ENCODE measurements at regions not wholly inside any gene's neighbourhood (a gene's known extent, or its start where the extent isn't known, plus 50 kb on each side); places are given as distances from the start of the nearest gene placed in this dataset.

- no peak for DNase-seq
Observed at GRCh38 chr7:111676167-111676566, 113.9 kb upstream of the IMMP2L start.

DNA sequence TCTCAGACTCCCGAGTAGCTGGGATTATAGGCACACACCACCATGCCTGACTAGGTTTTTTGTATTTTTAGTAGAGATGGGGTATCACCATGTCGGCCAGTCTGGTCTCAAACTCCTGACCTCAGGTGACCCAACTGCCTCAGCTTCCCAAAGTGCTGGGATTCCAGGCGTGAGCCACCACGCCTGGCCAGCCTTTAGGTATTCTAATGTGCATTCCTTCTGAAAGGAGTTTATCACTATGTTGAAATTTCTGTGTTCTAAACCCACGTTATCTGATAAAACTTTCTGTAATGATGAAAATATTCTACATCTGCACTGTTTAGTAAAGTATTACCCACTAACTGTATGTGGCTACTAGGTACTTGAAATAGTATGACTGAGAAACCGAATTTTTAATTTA, 110.6 kb upstream of the IMMP2L start:
- no peak for DNase-seq

DNA sequence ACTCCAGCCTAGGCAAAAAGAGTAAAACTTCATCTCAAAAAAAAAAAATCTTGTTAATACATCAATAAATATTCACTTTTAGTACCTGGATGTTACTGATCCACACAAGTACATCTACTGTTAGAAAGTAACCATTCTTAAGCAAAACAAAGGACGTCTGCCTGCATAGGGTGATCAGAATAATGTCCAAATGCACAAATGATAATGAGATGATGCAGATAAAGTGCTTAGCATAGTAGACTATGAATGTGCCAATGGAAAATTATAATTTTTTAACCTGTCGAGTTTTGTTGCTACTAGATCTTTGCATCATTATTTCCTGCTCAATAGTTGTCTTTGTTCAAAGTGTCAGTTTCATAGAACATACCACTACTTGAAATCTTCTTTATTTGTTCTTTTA, 109.6 kb upstream of the IMMP2L start:
- no peak for DNase-seq

GRCh38 chr7:111668711-111669110, 106.4 kb upstream of the IMMP2L start:
- no peak for DNase-seq

DNA sequence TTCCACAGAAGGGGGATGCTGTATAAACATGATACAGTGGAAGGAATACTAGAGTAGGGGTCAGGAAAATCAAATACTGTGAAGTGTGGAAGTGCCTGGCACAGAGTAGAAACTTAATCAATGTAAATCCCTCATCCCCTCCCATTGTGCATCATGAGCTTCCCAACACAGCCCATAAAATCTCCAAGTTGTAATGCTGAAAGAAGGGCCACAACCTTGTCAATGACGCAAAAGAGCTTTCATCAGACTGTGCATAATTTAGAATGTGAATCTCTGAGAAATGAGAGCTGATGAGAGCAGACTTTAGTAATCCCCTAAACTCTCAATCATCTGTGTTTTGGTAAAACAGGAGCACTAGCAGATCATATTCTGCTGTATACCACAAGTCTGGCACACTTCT, 105.2 kb upstream of the IMMP2L start:
- no peak for DNase-seq

- DNase-seq: no peak
Observed at GRCh38 chr7:111666260-111666659, 104.0 kb upstream of the IMMP2L start.

DNA sequence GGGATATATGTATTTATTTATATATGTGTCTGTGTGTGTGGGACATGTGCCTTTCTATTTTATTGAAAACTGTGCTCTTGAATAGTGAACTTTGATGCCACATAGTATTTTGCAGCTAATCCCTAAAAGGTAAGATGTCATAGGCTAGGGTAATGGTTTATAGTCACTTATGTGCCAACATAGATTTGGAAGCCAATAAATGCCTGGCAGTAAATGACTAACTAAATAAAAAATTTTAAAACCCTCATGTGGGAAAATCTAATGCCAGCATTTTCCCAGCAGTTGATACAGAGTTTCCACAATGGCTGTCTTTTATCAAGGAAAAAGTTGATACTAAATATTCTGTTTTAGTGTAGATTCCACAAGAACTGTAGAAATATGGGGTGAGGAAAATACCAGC, 101.5 kb upstream of the IMMP2L start:
- no peak for DNase-seq

- DNase-seq: no peak
Observed at GRCh38 chr7:111662386-111662785, 100.1 kb upstream of the IMMP2L start.

DNA sequence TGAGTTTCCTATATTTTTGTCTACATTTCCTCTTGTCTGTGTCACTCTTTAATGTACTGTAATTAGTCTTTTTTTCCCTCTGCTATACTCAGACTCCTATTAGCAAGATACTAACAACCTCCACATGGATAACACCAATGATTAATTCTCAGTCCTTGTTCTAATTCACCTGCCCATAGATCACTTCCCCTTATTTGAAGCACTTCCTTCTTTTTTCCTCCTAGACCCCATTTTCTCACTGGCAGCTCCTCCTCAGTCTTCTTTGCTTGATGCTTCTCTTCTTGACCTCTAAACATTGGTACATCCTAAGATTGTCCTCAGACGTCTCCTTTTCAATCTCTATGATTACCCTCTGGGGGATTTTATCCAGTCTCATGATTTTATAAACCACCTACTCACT, 98.2 kb upstream of the IMMP2L start:
- DNase-seq: no peak

- DNase-seq: no peak
Observed at GRCh38 chr7:111658546-111658945, 96.3 kb upstream of the IMMP2L start.

- DNase-seq: no peak
Observed at GRCh38 chr7:111657018-111657417, 94.7 kb upstream of the IMMP2L start.

GRCh38 chr7:111654343-111654742, 92.1 kb upstream of the IMMP2L start:
- no peak for DNase-seq

GRCh38 chr7:111653846-111654245, 91.6 kb upstream of the IMMP2L start:
- no peak for DNase-seq

DNA sequence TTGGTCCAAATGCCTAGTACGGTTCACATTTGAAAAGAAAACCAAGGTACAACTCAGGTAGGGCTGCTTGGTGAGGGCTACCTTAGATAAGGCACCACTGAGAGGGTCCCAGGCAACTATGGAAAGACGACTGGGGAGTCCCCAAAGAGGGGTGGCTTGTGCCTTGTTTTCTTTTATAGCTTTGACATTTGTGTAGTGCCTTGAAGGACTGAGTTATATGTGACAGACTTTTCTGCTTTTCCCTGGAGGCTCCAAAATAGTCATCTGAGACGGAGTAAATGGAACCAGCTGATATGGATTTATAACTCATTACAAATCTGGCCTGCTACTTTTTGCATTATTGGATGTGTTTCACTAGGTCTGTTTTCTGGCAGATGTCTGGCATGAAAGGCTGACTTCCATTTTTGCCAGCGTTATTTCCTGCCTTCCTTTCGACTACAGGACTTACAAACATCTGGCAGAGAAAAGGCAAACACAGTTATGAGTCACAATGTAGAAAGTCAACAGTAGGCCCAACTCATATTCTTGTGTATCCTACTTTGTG, 88.2 kb upstream of the IMMP2L start:
- no peak for DNase-seq

- no peak for DNase-seq
Observed at GRCh38 chr7:111647881-111648280, 85.6 kb upstream of the IMMP2L start.

DNA sequence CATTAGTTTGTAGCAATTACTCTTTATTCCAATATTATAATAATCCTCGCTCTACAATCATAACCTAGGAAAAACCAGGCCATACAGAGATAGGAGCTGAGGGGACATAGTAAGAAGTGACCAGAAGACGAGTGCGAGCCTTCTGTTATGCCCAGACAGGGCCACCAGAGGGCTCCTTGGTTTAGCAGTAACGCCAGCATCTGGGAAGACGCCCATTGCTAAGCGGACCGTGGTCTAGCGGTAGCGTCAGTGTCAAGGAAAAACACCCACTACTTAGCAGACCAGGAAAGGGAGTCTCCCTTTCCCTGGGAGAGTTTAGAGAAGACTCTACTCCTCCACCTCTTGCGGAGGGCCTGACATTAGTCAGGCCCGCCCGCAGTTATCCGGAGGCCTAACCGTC, 82.3 kb upstream of the IMMP2L start:
- DNase-seq: peak; percentile 31

- no peak for DNase-seq
Observed at GRCh38 chr7:111642373-111642772, 80.1 kb upstream of the IMMP2L start.

GRCh38 chr7:111640416-111640815, 78.1 kb upstream of the IMMP2L start:
- DNase-seq: no peak

DNA sequence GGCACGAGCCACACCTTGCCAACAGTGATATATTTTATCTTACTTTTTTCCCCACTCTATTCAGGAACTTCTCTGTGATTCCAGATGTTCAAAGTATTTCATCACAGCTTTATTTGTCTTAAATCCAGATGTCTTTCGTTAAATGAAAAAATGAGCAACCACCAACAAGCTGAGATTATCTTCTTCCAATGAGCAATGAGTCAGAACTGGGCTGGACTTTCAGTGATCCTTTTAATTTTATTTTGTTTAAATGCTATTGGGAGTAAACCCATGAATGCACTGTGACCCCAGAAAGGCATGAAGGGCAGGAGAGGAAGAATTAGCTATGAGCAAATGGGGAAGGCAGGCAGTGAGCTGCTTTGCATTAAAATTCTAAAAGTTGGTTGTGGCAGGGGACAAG, 77.6 kb upstream of the IMMP2L start:
- DNase-seq: no peak

GRCh38 chr7:111638078-111638477, 75.8 kb upstream of the IMMP2L start:
- no peak for DNase-seq

GRCh38 chr7:111633878-111634277, 71.6 kb upstream of the IMMP2L start:
- no peak for DNase-seq

- no peak for DNase-seq
Observed at GRCh38 chr7:111630862-111631261, 68.6 kb upstream of the IMMP2L start.

DNA sequence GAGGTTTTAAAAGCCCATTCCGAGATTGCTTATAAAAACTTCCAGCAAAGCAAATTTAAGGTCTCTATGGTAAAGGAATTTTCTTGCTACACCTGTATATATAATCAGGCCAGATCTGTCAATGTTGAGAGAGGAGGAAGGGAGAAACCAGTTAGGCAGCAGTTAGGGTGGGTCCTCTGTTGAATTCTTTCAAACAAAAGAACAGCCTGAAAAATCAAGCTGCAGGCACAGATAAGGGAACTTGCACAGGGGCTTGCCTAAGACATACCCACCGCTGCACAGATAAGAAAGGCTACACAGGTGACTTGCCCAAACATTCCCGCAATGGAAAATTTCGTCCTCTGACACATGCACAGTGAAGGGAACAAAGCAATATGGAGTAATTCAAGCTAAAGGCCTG, 59.8 kb upstream of the IMMP2L start:
- DNase-seq: no peak
